ENCODE measurements at regions not wholly inside any gene's neighbourhood (a gene's known extent, or its start where the extent isn't known, plus 50 kb on each side); places are given as distances from the start of the nearest gene placed in this dataset.

DNA sequence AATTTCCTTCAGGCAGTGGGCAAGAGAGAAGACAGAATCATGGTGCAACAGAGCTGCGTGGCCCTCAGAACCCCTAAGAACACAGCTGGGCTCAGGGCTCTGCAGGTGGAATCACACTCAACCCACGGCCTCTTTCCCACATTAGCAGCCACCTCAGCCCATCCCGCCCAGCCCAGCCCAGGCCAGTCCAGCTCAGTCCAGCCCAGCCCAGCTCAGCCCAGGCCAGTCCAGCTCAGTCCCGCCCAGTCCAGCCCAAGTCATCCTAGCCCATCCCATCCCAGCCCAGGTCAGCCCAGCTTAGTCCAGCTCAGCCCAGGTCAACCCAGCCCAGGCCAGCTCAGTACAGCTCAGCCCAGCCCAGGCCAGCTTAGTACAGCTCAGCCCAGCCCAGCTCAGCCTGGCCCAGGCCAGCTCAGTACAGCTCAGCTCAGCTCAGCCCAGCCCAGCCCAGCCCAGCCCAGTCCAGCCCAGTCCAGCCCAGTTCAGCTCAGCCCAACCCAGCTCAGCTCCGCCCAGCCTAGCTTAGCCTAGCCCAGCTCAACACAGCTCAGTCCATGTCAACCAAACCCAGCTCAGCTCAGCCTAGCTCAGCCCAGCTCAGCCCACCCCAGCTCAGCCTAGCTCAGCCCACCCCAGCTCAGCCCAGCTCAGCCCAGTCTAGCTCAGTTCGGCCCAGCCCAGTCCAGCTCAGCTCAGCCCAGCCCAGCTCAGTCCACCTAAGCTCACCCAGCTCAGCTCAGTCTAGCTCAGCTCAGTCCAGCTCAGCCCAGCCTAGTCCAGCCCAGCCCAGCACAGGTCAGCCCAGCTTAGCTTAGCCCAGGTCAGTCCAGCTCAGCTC lies 183.1 kb downstream of the TMEM121 start:
- TF ChIP-seq, protein P1, sequence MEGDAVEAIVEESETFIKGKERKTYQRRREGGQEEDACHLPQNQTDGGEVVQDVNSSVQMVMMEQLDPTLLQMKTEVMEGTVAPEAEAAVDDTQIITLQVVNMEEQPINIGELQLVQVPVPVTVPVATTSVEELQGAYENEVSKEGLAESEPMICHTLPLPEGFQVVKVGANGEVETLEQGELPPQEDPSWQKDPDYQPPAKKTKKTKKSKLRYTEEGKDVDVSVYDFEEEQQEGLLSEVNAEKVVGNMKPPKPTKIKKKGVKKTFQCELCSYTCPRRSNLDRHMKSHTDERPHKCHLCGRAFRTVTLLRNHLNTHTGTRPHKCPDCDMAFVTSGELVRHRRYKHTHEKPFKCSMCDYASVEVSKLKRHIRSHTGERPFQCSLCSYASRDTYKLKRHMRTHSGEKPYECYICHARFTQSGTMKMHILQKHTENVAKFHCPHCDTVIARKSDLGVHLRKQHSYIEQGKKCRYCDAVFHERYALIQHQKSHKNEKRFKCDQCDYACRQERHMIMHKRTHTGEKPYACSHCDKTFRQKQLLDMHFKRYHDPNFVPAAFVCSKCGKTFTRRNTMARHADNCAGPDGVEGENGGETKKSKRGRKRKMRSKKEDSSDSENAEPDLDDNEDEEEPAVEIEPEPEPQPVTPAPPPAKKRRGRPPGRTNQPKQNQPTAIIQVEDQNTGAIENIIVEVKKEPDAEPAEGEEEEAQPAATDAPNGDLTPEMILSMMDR (IDR thresholded peaks at IDR 0.05): no peak
- TF ChIP-seq POLR2AphosphoS5 (IDR thresholded peaks at IDR 0.05) (no peak), EP300 (IDR thresholded peaks at IDR 0.05) (no peak), POLR2A (IDR thresholded peaks at IDR 0.05) (no peak)

Data from stomach (tissue), 4 donors.